HepG2 (cell line): ENCODE measurements at regions not wholly inside any gene's neighbourhood (a gene's known extent, or its start where the extent isn't known, plus 50 kb on each side); places are given as distances from the start of the nearest gene placed in this dataset.

Experiments used
- ATAC-seq: fragments of 200-7000 bp; cut with Tn5 transposase; 3 replicates; pipeline ENCODE4 v1.9.1; 2020; ENCODE audit warnings: mild to moderate bottlenecking, moderate library complexity
- BruUV-seq: library from RNA; stranded (reverse); fragments of 400-500 nt; replicated peaks from 2 replicates; lab custom pipeline; 2021; lab: Mats Ljungman, UMichigan
- CTCF ChIA-PET: fragments of 300-600 bp; formaldehyde crosslinking; extraction: SDS; loops from one replicate; lab custom pipeline; 2021; ENCODE audit warnings: low total read pairs, inconsistent platforms, low intra/inter-chr PET ratio; lab: Yijun Ruan, JAX
- POLR2A ChIA-PET: fragments of 350-600 bp; sonication (Branson Sonifier 250); formaldehyde crosslinking; loops from one replicate; lab custom pipeline; 2020; ENCODE audit warnings: antibody characterized with exemption, inconsistent platforms; lab: Yijun Ruan, JAX
- DNase-seq: peaks from one replicate; pipeline ENCODE4 v3.0.0-alpha.2; 2015; ENCODE audit warnings: low spot score
- FAIRE-seq: peaks from 3 replicates; lab custom pipeline; 2011; peaks lifted over from hg19 to GRCh38; lab: Jason Lieb, UNC
- H2AFZ ChIP-seq: one replicate; pipeline ENCODE4 v1.6.1; 2011; ENCODE audit warnings: low read length, inconsistent platforms
- H3K27ac ChIP-seq: fragments of 300-600 bp; 3 replicates; pipeline ENCODE4 v1.8.0; 2011; ENCODE audit warnings: mixed run types, mild to moderate bottlenecking, mixed read lengths, low read length, inconsistent platforms; ENCODE audit not compliant: insufficient read depth; ENCODE audit errors: extremely low read length
- H3K27me3 ChIP-seq, 2 experiments: fragments of 200-600 bp in 1 of 2; 2 replicates in 1 of 2; 3 replicates in 1 of 2; pipeline versions ENCODE4 v1.6.0 to v1.8.0; 2011; ENCODE audit warnings: low read length in 2 of 2, mild to moderate bottlenecking in 2 of 2, moderate library complexity in 2 of 2, inconsistent platforms in 1 of 2; ENCODE audit not compliant: insufficient read depth in 2 of 2, control insufficient read depth in 1 of 2
- H3K36me3 ChIP-seq, 2 experiments: fragments of 200-600 bp in 1 of 2; replicated peaks in 1 of 2; 2 replicates in 1 of 2; 3 replicates in 1 of 2; pipeline versions ENCODE4 v1.5.1 to v1.8.0; 2011; ENCODE audit warnings: low read length in 2 of 2, inconsistent platforms in 1 of 2; ENCODE audit not compliant: insufficient read depth in 2 of 2, control insufficient read depth in 1 of 2
- H3K4me1 ChIP-seq: 2 replicates; pipeline ENCODE4 v1.5.1; 2012; ENCODE audit warnings: low read length, inconsistent platforms; ENCODE audit not compliant: insufficient read depth
- H3K4me2 ChIP-seq: 2 replicates; pipeline ENCODE4 v1.6.0; 2011; ENCODE audit warnings: low read depth, low read length, inconsistent platforms
- H3K4me3 ChIP-seq, 3 experiments: fragments of 200-600 bp in 1 of 3; sonication (generic), shearing (Covaris generic) in 1 of 3; replicated peaks in 1 of 3; 2 replicates each; pipeline ENCODE4 v1.5.1; 2011 to 2016; ENCODE audit warnings: low read length in 3 of 3, inconsistent platforms in 2 of 3, low read depth in 2 of 3, mild to moderate bottlenecking in 2 of 3, control low read depth in 1 of 3, mixed read lengths in 1 of 3; ENCODE audit not compliant: insufficient read depth in 1 of 3
- H3K79me2 ChIP-seq: one replicate; pipeline ENCODE4 v1.6.1; 2011; ENCODE audit warnings: low read length, inconsistent platforms; ENCODE audit not compliant: insufficient read depth
- H3K9ac ChIP-seq: 2 replicates; pipeline ENCODE4 v1.6.0; 2011; ENCODE audit warnings: mild to moderate bottlenecking, low read depth, low read length, inconsistent platforms; ENCODE audit not compliant: insufficient read depth
- H3K9me3 ChIP-seq: 2 replicates; pipeline ENCODE4 v1.5.1; 2012; ENCODE audit warnings: mild to moderate bottlenecking, low read length
- H4K20me1 ChIP-seq: 2 replicates; pipeline ENCODE4 v1.6.0; 2011; ENCODE audit warnings: inconsistent platforms, mild to moderate bottlenecking, low read length, moderate library complexity; ENCODE audit not compliant: insufficient read depth
- CEBPZ ChIP-seq: IDR thresholded peaks from 2 replicates; pipeline ENCODE4 v1.6.1; 2012; ENCODE audit warnings: low read length, improper control_type of control experiment
- CREM ChIP-seq, 2 experiments: sonication (generic) in 1 of 2; formaldehyde crosslinking in 1 of 2; IDR thresholded peaks; 2 replicates each; pipeline versions ENCODE4 v1.4.0 to v1.6.1; 2016 to 2020; ENCODE audit warnings: antibody characterized with exemption in 1 of 2, mild to moderate bottlenecking in 1 of 2, missing genetic modification reagents in 1 of 2
- HDAC1 ChIP-seq: sonication (generic); formaldehyde crosslinking; IDR thresholded peaks from 2 replicates; pipeline ENCODE4 v1.5.1; 2020; ENCODE audit warnings: mild to moderate bottlenecking, missing genetic modification reagents
- HINFP ChIP-seq: sonication (generic); formaldehyde crosslinking; IDR thresholded peaks from 2 replicates; pipeline ENCODE4 v1.4.0; 2020; ENCODE audit warnings: low read depth, mild to moderate bottlenecking, missing genetic modification reagents
- HNRNPH1 ChIP-seq: fragments of 200-400 bp; formaldehyde crosslinking; optimal IDR thresholded peaks from 2 replicates; pipeline ENCODE3; 2017; ENCODE audit warnings: mild to moderate bottlenecking, low read depth, low read length
- MYC ChIP-seq: sonication (generic); formaldehyde crosslinking; IDR thresholded peaks from 2 replicates; pipeline ENCODE4 v1.9.0; 2021; ENCODE audit warnings: missing genetic modification reagents, borderline replicate concordance
- RAD51 ChIP-seq: fragments of 450-650 bp; IDR thresholded peaks from 2 replicates; pipeline ENCODE4 v1.6.1; 2016; ENCODE audit warnings: borderline replicate concordance
- TFDP2 ChIP-seq: sonication (generic); formaldehyde crosslinking; IDR thresholded peaks from 2 replicates; pipeline ENCODE4 v1.4.0; 2020; ENCODE audit warnings: missing genetic modification reagents
- ZFAT ChIP-seq: sonication (generic); formaldehyde crosslinking; conservative IDR thresholded peaks from 2 replicates; pipeline ENCODE4 v1.8.1; 2023; ENCODE audit warnings: missing genetic modification reagents, inconsistent platforms
- ZNF577 ChIP-seq: sonication (generic); formaldehyde crosslinking; IDR thresholded peaks from 2 replicates; pipeline ENCODE4 v1.4.0; 2020; ENCODE audit warnings: mild to moderate bottlenecking, low read depth, missing genetic modification reagents, borderline replicate concordance
- WGBS: methylation state at CpG from one replicate; pipeline ENCODE4 v1.1.6; 2017; ENCODE audit warnings: low lambda C conversion rate; 5-methylcytosine and 5-hydroxymethylcytosine counted together
- in situ Hi-C: cut with HindIII; loops from 2 replicates; pipeline ENCODE4 v1.10.0; 2017; ENCODE audit warnings: low pct_unique_long_range_greater_than_20kb; ENCODE audit not compliant: extremely low pct_ligation_motif_present
- intact Hi-C: fragments of 100-400 bp; cut with micrococcal nuclease; formaldehyde crosslinking; loops from one replicate; pipeline ENCODE4 v1.10.0; 2022; ENCODE audit not compliant: unreplicated experiment

GRCh38 chr10:91709394-91709798 lies 76.5 kb upstream of the PPP1R3C start:
- Histone ChIP-seq H3K4me3 (no peak overlapping the region), H3K4me1 (peaks cover 19% of the 10 kb centered on the region), H2AFZ (no peak overlapping the region), H3K4me2 (no peak overlapping the region), H3K79me2 (no peaks in the 10 kb centered on the region), H4K20me1 (no peaks in the 10 kb centered on the region), H3K36me3 (no peaks in the 10 kb centered on the region), H3K27me3 (no peaks in the 10 kb centered on the region), H3K9me3 (no peaks in the 10 kb centered on the region), H3K27ac (no peak overlapping the region), H3K9ac (no peak overlapping the region)
- FAIRE-seq (no peak), ATAC-seq (no peak), DNase-seq (no peak)
- WGBS = 15% methylated on average over 1 of the region's 1 CpG
- intact Hi-C loops (no loop called here), in situ Hi-C loops (no loop called here)
- CTCF ChIA-PET = no interaction called here
- POLR2A ChIA-PET = no interaction called here
- no TSS peak for BruUV-seq
- no peak for TF ChIP-seq HNRNPH1
- TF ChIP-seq HDAC1 (CRISPR knock-in tag) = no peak
- TF ChIP-seq ZNF577 = no peak

- ChIA-PET CTCF (no interaction called here), POLR2A (no interaction called here)
- Histone ChIP-seq H2AFZ (no peak overlapping the region), H3K27ac (no peak overlapping the region), H3K4me3 (no peak overlapping the region), H4K20me1 (no peaks in the 10 kb centered on the region), H3K79me2 (no peaks in the 10 kb centered on the region), H3K36me3 (no peaks in the 10 kb centered on the region), H3K9me3 (no peaks in the 10 kb centered on the region), H3K4me1 (peaks cover 19% of the 10 kb centered on the region), H3K4me2 (no peak overlapping the region), H3K9ac (no peak overlapping the region), H3K27me3 (no peaks in the 10 kb centered on the region)
- intact Hi-C loops (no loop called here), in situ Hi-C loops (no loop called here)
- no TSS peak for BruUV-seq
- 81% methylated on average over 3 of the region's 3 CpGs for WGBS
- FAIRE-seq (no peak), ATAC-seq (no peak), DNase-seq (no peak)
- TF ChIP-seq CREM (IDR thresholded peaks at IDR 0.05) = no peak
- no peak for TF ChIP-seq CREM (CRISPR knock-in tag; IDR thresholded peaks at IDR 0.05)
- TF ChIP-seq RAD51 = no peak
- no peak for TF ChIP-seq TFDP2 (CRISPR knock-in tag)
- no peak for TF ChIP-seq HINFP (CRISPR knock-in tag)
- no peak for TF ChIP-seq MYC (CRISPR knock-in tag)
- no peak for TF ChIP-seq ZFAT (CRISPR knock-in tag)
- no peak for TF ChIP-seq CEBPZ
These were observed 75.4 kb upstream of the PPP1R3C start for GRCh38 chr10:91708174-91708861.
